HCT116 (cell line): ENCODE measurements at regions not wholly inside any gene's neighbourhood (a gene's known extent, or its start where the extent isn't known, plus 50 kb on each side); places are given as distances from the start of the nearest gene placed in this dataset.
A peak's percentile ranks its signal among the peaks of the same experiment; 100 is the strongest.

Experiments used
- ATAC-seq: fragments of 200-7000 bp; cut with Tn5 transposase; 2 replicates; pipeline ENCODE4 v1.9.1; 2020; ENCODE audit warnings: mild to moderate bottlenecking, moderate library complexity
- BruUV-seq: library from RNA; stranded (reverse); fragments of 400-500 nt; replicated peaks from 2 replicates; lab custom pipeline; 2021; lab: Mats Ljungman, UMichigan
- CTCF ChIA-PET: fragments of 300-600 bp; sonication (Branson Sonifier 250); formaldehyde crosslinking; loops from one replicate; lab custom pipeline; 2021; ENCODE audit warnings: antibody characterized with exemption; lab: Charles Lee
- POLR2A ChIA-PET: fragments of 300-600, 350-600 bp; sonication (Branson Sonifier 250); formaldehyde crosslinking; loops from one replicate; lab custom pipeline; 2021; ENCODE audit warnings: antibody characterized with exemption; lab: Charles Lee
- RAD21 ChIA-PET, 2 experiments: fragments of 300-600 bp; sonication (Branson Sonifier 250); formaldehyde crosslinking; loops; one replicate each; lab custom pipeline; 2023; ENCODE audit warnings: low total read pairs in 2 of 2; ENCODE audit not compliant: uncharacterized antibody in 2 of 2, unreplicated experiment in 2 of 2, low non-redundant PET in 1 of 2; lab: Charles Lee
- DNase-seq: peaks from one replicate; pipeline ENCODE4 v3.0.0-alpha.2; 2010; ENCODE audit warnings: low read depth, low spot score
- H2AFZ ChIP-seq: fragments of 200-600 bp; shearing (Covaris generic), sonication (generic); 2 replicates; pipeline ENCODE4 v1.6.1; 2017; ENCODE audit warnings: low read depth, mixed run types, mixed read lengths, antibody characterized with exemption, low read length; ENCODE audit not compliant: poor library complexity, severe bottlenecking
- H3K27ac ChIP-seq: 2 replicates; pipeline ENCODE4 v1.5.1; 2012; ENCODE audit warnings: low read depth, low read length
- H3K27me3 ChIP-seq: fragments of 200-600 bp; sonication (generic); 2 replicates; pipeline ENCODE4 v1.6.1; 2016; ENCODE audit warnings: mixed run types, low read length, mixed read lengths; ENCODE audit not compliant: insufficient read depth
- H3K36me3 ChIP-seq, 2 experiments: fragments of 200-500 bp in 1 of 2; fragments of 200-600 bp in 1 of 2; sonication (Bioruptor generic) in 1 of 2; sonication (generic) in 1 of 2; 2 replicates each; pipeline versions ENCODE4 v1.5.1 to v1.6.1; 2014 to 2016; ENCODE audit warnings: low read length in 2 of 2, inconsistent platforms in 1 of 2, mixed read lengths in 1 of 2, mixed run types in 1 of 2; ENCODE audit not compliant: insufficient read depth in 2 of 2, control insufficient read depth in 1 of 2
- H3K4me1 ChIP-seq, 2 experiments: fragments of 200-600 bp in 1 of 2; sonication (generic) in 1 of 2; 2 replicates each; pipeline versions ENCODE4 v1.5.1 to v1.6.1; 2012 to 2017; ENCODE audit warnings: low read length in 2 of 2, inconsistent platforms in 1 of 2, mild to moderate bottlenecking in 1 of 2, mixed read lengths in 1 of 2, mixed run types in 1 of 2, moderate library complexity in 1 of 2; ENCODE audit not compliant: insufficient read depth in 2 of 2, control insufficient read depth in 1 of 2
- H3K4me2 ChIP-seq: fragments of 200-600 bp; sonication (generic); 2 replicates; pipeline ENCODE4 v1.6.1; 2017; ENCODE audit warnings: mixed run types, low read length, mixed read lengths
- H3K4me3 ChIP-seq, 2 experiments: fragments of 200-600 bp in 1 of 2; sonication (generic) in 1 of 2; replicated peaks in 1 of 2; 2 replicates each; pipeline ENCODE4 v1.5.1; 2011 to 2016; ENCODE audit warnings: low read length in 2 of 2, control low read depth in 1 of 2, low read depth in 1 of 2, mild to moderate bottlenecking in 1 of 2, mixed read lengths in 1 of 2, mixed run types in 1 of 2
- H3K79me2 ChIP-seq: fragments of 200-600 bp; sonication (generic); 2 replicates; pipeline ENCODE4 v1.6.1; 2017; ENCODE audit warnings: mild to moderate bottlenecking, mixed run types, low read length, moderate library complexity, mixed read lengths; ENCODE audit not compliant: insufficient read depth
- H3K9ac ChIP-seq: fragments of 200-600 bp; sonication (generic); 2 replicates; pipeline ENCODE4 v1.6.1; 2016; ENCODE audit warnings: low read length, mixed read lengths
- H3K9me2 ChIP-seq: fragments of 200-600 bp; sonication (generic), shearing (Covaris generic); 2 replicates; pipeline ENCODE4 v1.6.1; 2017; ENCODE audit warnings: mixed run types, mild to moderate bottlenecking, moderate library complexity; ENCODE audit not compliant: insufficient read depth
- H3K9me3 ChIP-seq, 2 experiments: fragments of 200-500 bp in 1 of 2; fragments of 200-600 bp in 1 of 2; sonication (Bioruptor generic) in 1 of 2; sonication (generic) in 1 of 2; 2 replicates each; pipeline ENCODE4 v1.6.1; 2014 to 2017; ENCODE audit warnings: low read length in 2 of 2, mixed read lengths in 2 of 2, inconsistent platforms in 1 of 2, low read depth in 1 of 2, mild to moderate bottlenecking in 1 of 2, mixed run types in 1 of 2, moderate library complexity in 1 of 2; ENCODE audit not compliant: control insufficient read depth in 1 of 2, insufficient read depth in 1 of 2
- H4K20me1 ChIP-seq: fragments of 200-600 bp; sonication (generic), shearing (Covaris generic); 2 replicates; pipeline ENCODE4 v1.6.1; 2017; ENCODE audit warnings: mixed run types, mild to moderate bottlenecking, moderate library complexity; ENCODE audit not compliant: insufficient read depth
- CEBPB ChIP-seq: IDR thresholded peaks from 2 replicates; pipeline ENCODE4 v1.6.1; 2012; ENCODE audit warnings: low read depth
- RAD21 ChIP-seq: IDR thresholded peaks from 2 replicates; pipeline ENCODE4 v1.6.1; 2012; ENCODE audit warnings: low read depth, mild to moderate bottlenecking
- SIN3A ChIP-seq: IDR thresholded peaks from 2 replicates; pipeline ENCODE4 v1.6.1; 2012; ENCODE audit warnings: low read depth
- YY1 ChIP-seq: IDR thresholded peaks from 2 replicates; pipeline ENCODE4 v1.6.1; 2011; ENCODE audit warnings: low read length, low read depth, moderate library complexity, mild to moderate bottlenecking; ENCODE audit not compliant: insufficient replicate concordance; ENCODE audit errors: extremely low read depth
- intact Hi-C: fragments of 100-400 bp; cut with micrococcal nuclease; formaldehyde crosslinking; loops from 2 replicates; pipeline ENCODE4 v1.10.0; 2022
- TF ChIP-seq, protein P1 (sequence below): IDR thresholded peaks from 2 replicates; pipeline ENCODE4 v1.6.1; 2012
- TF ChIP-seq, protein P2 (sequence below), 3 experiments: fragments of 200-600 bp in 1 of 3; sonication (generic) in 1 of 3; IDR thresholded peaks in 2 of 3; conservative IDR thresholded peaks in 1 of 3; 2 replicates each; pipeline ENCODE4 v1.5.1; 2012 to 2017; ENCODE audit warnings: low read depth in 2 of 3, low read length in 2 of 3, antibody characterized with exemption in 1 of 3, borderline replicate concordance in 1 of 3, control low read depth in 1 of 3, mild to moderate bottlenecking in 1 of 3, mixed read lengths in 1 of 3, mixed run types in 1 of 3, moderate library complexity in 1 of 3; ENCODE audit not compliant: insufficient read depth in 1 of 3

DNA sequence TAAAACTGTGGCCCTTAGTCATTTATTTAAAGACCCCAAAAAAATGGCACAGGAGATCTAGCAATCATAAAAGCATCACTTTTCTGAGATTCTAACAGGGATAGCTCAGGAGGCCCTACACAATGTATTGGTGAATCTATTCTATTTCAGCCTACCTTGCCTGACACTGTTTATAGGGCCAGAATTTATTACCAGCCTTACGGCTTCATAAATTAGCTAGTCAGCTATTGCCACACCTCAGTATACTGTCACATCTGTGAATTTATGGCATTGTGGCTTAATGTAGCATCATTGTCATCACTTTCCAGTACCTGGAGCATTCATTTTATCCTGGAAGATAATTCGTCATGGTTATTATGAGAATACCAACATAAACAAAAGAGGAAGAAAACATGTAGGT lies 121.2 kb upstream of the ERG start (continued):
- TF ChIP-seq, protein P1, sequence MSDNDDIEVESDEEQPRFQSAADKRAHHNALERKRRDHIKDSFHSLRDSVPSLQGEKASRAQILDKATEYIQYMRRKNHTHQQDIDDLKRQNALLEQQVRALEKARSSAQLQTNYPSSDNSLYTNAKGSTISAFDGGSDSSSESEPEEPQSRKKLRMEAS, result no peak

DNA sequence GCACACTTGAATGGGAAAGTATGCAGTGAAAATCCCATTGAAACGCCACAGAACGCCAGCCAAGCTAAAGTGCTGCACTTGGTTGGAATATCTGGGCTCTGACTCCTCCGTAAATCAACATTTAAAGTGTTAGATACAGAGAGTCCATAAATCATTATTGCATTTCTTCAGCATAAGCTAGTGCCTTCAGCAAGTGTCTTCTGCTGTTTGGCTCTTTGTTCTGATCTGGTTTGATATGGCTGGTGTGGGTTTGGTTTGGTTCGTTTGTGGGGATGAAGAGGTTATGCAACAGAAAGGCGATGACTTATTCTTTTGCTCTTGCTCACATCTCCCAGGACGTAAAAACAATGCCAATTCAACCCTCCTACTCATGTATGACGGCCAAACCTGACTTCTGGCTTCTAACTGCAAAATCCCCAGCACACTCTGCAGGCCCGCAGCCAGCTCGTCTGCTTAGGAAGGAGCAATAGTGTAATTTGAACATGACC lies 121.8 kb upstream of the ERG start:
- ATAC-seq (no peak), DNase-seq (no peak)
- BruUV-seq, result no TSS peak
- Histone ChIP-seq H2AFZ (no peak overlapping the region), H3K4me2 (no peak overlapping the region), H3K4me1 (no peaks in the 10 kb centered on the region), H3K36me3 (no peaks in the 10 kb centered on the region), H3K9ac (no peak overlapping the region), H3K79me2 (no peaks in the 10 kb centered on the region), H3K27ac (no peak overlapping the region), H3K4me3 (no peak overlapping the region), H4K20me1 (no peaks in the 10 kb centered on the region), H3K9me2 (no peaks in the 10 kb centered on the region), H3K27me3 (no peaks in the 10 kb centered on the region), H3K9me3 (no peaks in the 10 kb centered on the region)
- intact Hi-C loops, result loop anchor here (5.0 kb wide), 1 partner anchor 92 kb away; no protein-coding TSS in a partner anchor
- TF ChIP-seq CEBPB (no peak), YY1 (no peak)
- ChIA-PET CTCF (no interaction called here), POLR2A (no interaction called here), RAD21 (interaction anchor here in 1 of 2 experiments (1.0 kb wide), 1 partner anchor 519 kb away, joined by 3 read pairs; no protein-coding TSS in a partner anchor)

DNA sequence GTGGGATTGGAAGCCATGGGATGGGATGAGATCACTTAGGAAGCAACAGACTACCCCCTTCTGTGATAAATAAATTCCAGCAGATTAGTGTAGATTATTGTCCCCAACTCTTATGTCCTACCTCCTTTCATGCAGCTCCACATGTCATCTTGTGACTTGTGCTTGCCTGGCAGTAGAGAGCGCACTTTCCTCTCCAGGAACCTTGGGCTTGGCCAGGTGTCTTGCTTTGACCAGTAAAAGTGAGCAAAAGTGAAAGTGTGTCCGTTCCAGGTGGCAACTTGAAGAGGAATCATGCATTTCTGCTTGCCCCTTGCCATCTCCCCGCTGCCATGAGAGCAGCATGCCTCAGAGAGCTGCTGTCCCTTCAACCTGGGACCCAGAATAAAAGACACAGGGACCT lies 122.9 kb upstream of the ERG start:
- no TSS peak for BruUV-seq
- peak; percentile 53; the same call in 1 of the 2 replicates for ATAC-seq
- intact Hi-C loops, result loop anchor here (5.0 kb wide), 1 partner anchor 91 kb away; no protein-coding TSS in a partner anchor

More for the DNA sequence above, 122.9 kb upstream of the ERG start:
- RAD21 ChIA-PET, result interaction anchor here in 1 of 2 experiments (1.0 kb wide), 1 partner anchor 518 kb away, joined by 3 read pairs; no protein-coding TSS in a partner anchor
- TF ChIP-seq SIN3A (no peak), RAD21 (peak; percentile 39)
- TF ChIP-seq, protein P2, sequence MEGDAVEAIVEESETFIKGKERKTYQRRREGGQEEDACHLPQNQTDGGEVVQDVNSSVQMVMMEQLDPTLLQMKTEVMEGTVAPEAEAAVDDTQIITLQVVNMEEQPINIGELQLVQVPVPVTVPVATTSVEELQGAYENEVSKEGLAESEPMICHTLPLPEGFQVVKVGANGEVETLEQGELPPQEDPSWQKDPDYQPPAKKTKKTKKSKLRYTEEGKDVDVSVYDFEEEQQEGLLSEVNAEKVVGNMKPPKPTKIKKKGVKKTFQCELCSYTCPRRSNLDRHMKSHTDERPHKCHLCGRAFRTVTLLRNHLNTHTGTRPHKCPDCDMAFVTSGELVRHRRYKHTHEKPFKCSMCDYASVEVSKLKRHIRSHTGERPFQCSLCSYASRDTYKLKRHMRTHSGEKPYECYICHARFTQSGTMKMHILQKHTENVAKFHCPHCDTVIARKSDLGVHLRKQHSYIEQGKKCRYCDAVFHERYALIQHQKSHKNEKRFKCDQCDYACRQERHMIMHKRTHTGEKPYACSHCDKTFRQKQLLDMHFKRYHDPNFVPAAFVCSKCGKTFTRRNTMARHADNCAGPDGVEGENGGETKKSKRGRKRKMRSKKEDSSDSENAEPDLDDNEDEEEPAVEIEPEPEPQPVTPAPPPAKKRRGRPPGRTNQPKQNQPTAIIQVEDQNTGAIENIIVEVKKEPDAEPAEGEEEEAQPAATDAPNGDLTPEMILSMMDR (IDR thresholded peaks at IDR 0.05 in 2 of 3, conservative IDR thresholded peaks at IDR 0.05 in 1 of 3; ENCODE audit: borderline replicate concordance in 1 of 3, insufficient read depth in 1 of 3, low read depth in 2 of 3, low read length in 2 of 3), result 0 out of 6 replicates have a peak, but pooled peaks of 1 of the 3 experiments have one; percentile 6
- TF ChIP-seq, all 23 proteins: peak for 2
- Histone ChIP-seq H3K9me3 (no peaks in the 10 kb centered on the region), H3K27me3 (no peaks in the 10 kb centered on the region), H3K36me3 (no peaks in the 10 kb centered on the region), H4K20me1 (no peaks in the 10 kb centered on the region), H3K4me2 (no peak overlapping the region), H3K4me3 (no peak overlapping the region), H3K9me2 (no peaks in the 10 kb centered on the region), H2AFZ (no peak overlapping the region), H3K27ac (no peak overlapping the region), H3K9ac (no peak overlapping the region), H3K79me2 (no peaks in the 10 kb centered on the region), H3K4me1 (no peaks in the 10 kb centered on the region)
- CTCF ChIA-PET, result interaction anchor here (0.9 kb wide), 1 partner anchor 91 kb away, joined by 5 read pairs; no protein-coding TSS in a partner anchor
- POLR2A ChIA-PET, result interaction anchor here (0.6 kb wide), 1 partner anchor 36 kb away, joined by 3 read pairs; no protein-coding TSS in a partner anchor
- no peak for DNase-seq
